Liver (tissue), 3 donors: ENCODE measurements at regions not wholly inside any gene's neighbourhood (a gene's known extent, or its start where the extent isn't known, plus 50 kb on each side); places are given as distances from the start of the nearest gene placed in this dataset.

ENCODE experiments used
- ATF3 ChIP-seq: IDR thresholded peaks from 2 replicates; pipeline ENCODE4 v1.6.1; 2016; ENCODE audit warnings: antibody characterized with exemption
- CTCF ChIP-seq: fragments of 150-350 bp; IDR thresholded peaks from 2 replicates; pipeline ENCODE4 v1.5.1; 2017; ENCODE audit warnings: improper control_type of control experiment, low read depth, low read length; ENCODE audit not compliant: missing input control
- RXRA ChIP-seq, 2 donors: IDR thresholded peaks; 2 replicates each; pipeline ENCODE4 v1.6.1; 2017 to 2018; ENCODE audit warnings: antibody characterized with exemption in 2 of 2, mild to moderate bottlenecking in 1 of 2
- TAF1 ChIP-seq: conservative IDR thresholded peaks from 2 replicates; pipeline ENCODE4 v1.6.1; 2016; ENCODE audit warnings: antibody characterized with exemption, mild to moderate bottlenecking
- donor health status: healthy.
- donor health status: healthy.

GRCh38 chr4:94038195-94038594, 169.5 kb upstream of the SMARCAD1 start:
- TF ChIP-seq CTCF (no peak), ATF3 (no peak), TAF1 (no peak), RXRA (IDR thresholded peaks at IDR 0.05) (no peak)
